ENCODE measurements at regions not wholly inside any gene's neighbourhood (a gene's known extent, or its start where the extent isn't known, plus 50 kb on each side); places are given as distances from the start of the nearest gene placed in this dataset.

DNA sequence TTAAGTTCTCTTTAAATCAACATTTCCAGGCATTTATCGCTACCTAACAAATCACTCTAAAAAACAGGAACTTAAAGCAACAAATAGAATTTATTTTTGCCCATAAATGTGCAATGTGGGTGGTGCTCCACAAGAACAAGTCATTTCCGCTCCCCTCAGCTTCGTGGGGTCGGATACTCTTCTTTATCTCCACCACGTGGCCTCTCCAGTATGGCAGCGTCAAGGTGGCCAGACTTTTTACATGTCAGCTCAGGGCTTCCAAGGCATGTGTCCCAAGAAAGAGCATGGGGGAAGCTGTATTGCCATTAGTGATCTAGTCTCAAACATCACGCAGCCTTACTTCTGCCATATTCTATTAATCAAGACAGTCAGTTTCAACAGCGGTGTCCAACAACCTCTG lies 249.2 kb upstream of the NOCT start:
- Histone ChIP-seq H3K27me3 (no peaks in the 10 kb centered on the region), H3K36me3 (replicated peaks in 1 of 2; ENCODE audit: insufficient read depth in 1 of 2, low read depth in 2 of 2) (no peaks in the 10 kb centered on the region), H3K9me3 (no peaks in the 10 kb centered on the region), H3K4me3 (no peak overlapping the region), H3K4me1 (no peaks in the 10 kb centered on the region), H3K27ac (no peak overlapping the region)
- DNase-seq (no peak), ATAC-seq (no peak)
- WGBS, 2 donors: 74 to 78% methylated on average over 8 of the region's 8 CpGs
- TF ChIP-seq, protein P1, sequence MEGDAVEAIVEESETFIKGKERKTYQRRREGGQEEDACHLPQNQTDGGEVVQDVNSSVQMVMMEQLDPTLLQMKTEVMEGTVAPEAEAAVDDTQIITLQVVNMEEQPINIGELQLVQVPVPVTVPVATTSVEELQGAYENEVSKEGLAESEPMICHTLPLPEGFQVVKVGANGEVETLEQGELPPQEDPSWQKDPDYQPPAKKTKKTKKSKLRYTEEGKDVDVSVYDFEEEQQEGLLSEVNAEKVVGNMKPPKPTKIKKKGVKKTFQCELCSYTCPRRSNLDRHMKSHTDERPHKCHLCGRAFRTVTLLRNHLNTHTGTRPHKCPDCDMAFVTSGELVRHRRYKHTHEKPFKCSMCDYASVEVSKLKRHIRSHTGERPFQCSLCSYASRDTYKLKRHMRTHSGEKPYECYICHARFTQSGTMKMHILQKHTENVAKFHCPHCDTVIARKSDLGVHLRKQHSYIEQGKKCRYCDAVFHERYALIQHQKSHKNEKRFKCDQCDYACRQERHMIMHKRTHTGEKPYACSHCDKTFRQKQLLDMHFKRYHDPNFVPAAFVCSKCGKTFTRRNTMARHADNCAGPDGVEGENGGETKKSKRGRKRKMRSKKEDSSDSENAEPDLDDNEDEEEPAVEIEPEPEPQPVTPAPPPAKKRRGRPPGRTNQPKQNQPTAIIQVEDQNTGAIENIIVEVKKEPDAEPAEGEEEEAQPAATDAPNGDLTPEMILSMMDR (IDR thresholded peaks at IDR 0.05): no peak
- no peak for TF ChIP-seq POLR2A (IDR thresholded peaks at IDR 0.05)
- intact Hi-C loops (cut with DNase I): no loop called here

DNA sequence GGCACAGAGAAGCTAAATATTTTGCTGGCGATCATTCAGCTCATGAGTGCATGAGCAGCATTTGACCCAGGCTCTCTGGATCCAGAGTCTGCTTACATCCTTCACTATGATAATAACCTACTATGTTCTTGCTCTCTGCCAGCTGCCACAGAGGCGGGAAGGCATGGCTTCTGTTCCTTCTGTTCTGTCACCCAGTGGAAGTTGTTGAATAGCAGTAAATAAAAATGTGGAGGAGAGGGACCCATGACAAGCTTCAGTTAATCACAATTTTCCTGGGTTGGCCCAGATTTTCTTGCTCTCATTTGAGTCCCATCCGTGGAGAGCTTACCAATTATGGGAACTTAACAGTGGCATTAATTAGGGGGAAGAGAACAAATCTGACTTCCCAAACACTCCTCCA lies 250.1 kb upstream of the NOCT start:
- DNase-seq: no peak
- no peak overlapping the region for H3K4me3 ChIP-seq
- TF ChIP-seq, protein P1 (IDR thresholded peaks at IDR 0.05): no peak
- TF ChIP-seq POLR2A (IDR thresholded peaks at IDR 0.05): no peak
- intact Hi-C loops (cut with DNase I): no loop called here
- no peaks in the 10 kb centered on the region for H3K36me3 ChIP-seq (replicated peaks in 1 of 2; ENCODE audit: insufficient read depth in 1 of 2, low read depth in 2 of 2)
- ATAC-seq: no peak
- H3K27me3 ChIP-seq: no peaks in the 10 kb centered on the region
- WGBS, 2 donors: 72 to 74% methylated on average over 3 of the region's 3 CpGs
- H3K27ac ChIP-seq: no peak overlapping the region
- H3K4me1 ChIP-seq: no peaks in the 10 kb centered on the region
- no peaks in the 10 kb centered on the region for H3K9me3 ChIP-seq

DNA sequence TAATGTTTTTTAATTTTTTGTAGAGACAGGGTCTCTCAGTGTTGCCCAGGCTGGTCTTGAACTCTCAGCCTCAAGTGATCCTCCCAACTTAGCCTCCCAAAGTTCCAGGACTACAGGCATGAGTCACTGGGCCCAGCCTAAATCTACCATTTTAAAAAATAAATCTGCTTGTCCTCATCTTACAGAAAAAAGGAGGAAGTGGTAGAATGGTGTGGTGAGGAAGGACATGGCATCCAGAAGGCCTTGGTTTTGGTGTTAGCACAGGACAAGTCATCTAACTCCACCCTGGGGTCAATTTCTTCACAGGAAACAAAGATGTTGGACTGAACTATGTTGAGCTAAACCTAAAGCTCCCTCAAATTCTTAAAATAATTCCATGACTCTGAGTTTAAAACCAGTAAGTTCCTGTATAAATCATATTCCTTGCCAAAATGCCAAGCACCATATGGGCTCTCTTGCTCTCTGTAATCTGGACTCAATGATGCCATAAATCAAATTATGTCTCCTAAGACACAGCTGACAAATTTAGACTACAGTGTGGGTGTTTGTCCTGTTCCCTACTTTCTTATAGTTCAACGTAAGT lies 253.9 kb upstream of the NOCT start:
- H3K4me1 ChIP-seq: no peaks in the 10 kb centered on the region
- WGBS, 2 donors: 78 to 92% methylated on average over 1 of the region's 1 CpG
- no peaks in the 10 kb centered on the region for H3K9me3 ChIP-seq
- TF ChIP-seq, protein P1 (IDR thresholded peaks at IDR 0.05): no peak
- TF ChIP-seq POLR2A (IDR thresholded peaks at IDR 0.05): no peak
- no peaks in the 10 kb centered on the region for H3K36me3 ChIP-seq (replicated peaks in 1 of 2; ENCODE audit: insufficient read depth in 1 of 2, low read depth in 2 of 2)
- H3K27me3 ChIP-seq: no peaks in the 10 kb centered on the region
- no peak overlapping the region for H3K4me3 ChIP-seq
- no peak for ATAC-seq
- no peak for DNase-seq
- H3K27ac ChIP-seq: no peak overlapping the region
- intact Hi-C loops (cut with DNase I): no loop called here

DNA sequence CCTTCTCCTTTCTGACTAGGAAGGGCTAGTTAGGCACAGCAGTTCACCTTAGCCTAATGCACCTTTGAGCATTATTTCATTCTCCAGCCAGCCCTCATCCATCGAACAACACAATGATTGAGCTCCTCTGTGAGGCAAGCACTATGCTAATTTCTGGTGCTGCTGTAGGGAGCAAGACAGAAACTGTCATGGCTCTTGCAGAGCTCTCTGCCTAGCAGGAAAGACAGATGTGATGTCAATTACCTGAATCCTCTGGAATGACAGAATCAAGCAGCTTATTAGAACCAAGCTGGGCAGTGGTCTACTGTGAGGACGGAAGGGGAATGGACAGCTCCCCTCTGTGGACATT lies 256.1 kb upstream of the NOCT start:
- WGBS, 2 donors: 57 to 58% methylated on average over 2 of the region's 2 CpGs
- TF ChIP-seq, protein P1 (IDR thresholded peaks at IDR 0.05): no peak
- no peak for TF ChIP-seq POLR2A (IDR thresholded peaks at IDR 0.05)
- H3K4me3 ChIP-seq: no peak overlapping the region
- ATAC-seq (no peak), DNase-seq (no peak)
- no peaks in the 10 kb centered on the region for H3K4me1 ChIP-seq
- H3K27ac ChIP-seq: no peak overlapping the region
- no peaks in the 10 kb centered on the region for H3K9me3 ChIP-seq
- no peaks in the 10 kb centered on the region for H3K27me3 ChIP-seq
- no peaks in the 10 kb centered on the region for H3K36me3 ChIP-seq (replicated peaks in 1 of 2; ENCODE audit: insufficient read depth in 1 of 2, low read depth in 2 of 2)
- intact Hi-C loops (cut with DNase I): no loop called here

DNA sequence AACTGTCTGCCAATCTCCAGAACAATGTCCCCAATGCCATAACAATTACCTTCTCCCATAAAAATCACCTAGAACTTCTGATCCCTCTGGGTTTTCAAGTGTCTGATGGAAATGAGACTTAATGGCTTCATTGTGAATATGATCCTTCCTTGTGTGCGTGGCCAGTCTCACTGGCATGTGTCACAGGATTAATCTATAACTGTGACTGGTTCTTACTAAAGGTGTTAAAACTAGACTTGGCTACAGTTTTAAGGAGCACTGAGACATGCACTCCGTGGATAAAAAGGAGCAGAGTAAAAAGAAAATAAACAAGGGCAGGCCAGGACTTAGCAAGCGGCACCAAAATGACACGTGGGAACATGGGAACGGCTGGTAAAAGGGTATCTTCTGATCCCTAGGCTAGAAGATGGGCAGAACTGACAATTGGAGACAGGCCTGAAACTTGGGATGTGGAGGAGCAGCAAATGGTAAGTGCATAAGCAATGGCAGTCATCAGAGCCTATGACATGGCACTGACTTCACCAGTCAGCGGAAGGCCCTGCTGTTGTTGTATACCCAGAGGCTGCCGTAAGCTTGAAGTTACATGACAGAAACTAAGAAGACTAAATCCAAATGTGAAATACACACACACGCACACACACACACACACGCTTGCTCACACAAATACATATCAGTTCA lies 256.6 kb upstream of the NOCT start:
- intact Hi-C loops (cut with DNase I): no loop called here
- H3K27ac ChIP-seq: no peak overlapping the region
- ATAC-seq: no peak
- no peaks in the 10 kb centered on the region for H3K4me1 ChIP-seq
- WGBS, 2 donors: 76 to 78% methylated on average over 9 of the region's 9 CpGs
- no peaks in the 10 kb centered on the region for H3K27me3 ChIP-seq
- H3K9me3 ChIP-seq: no peaks in the 10 kb centered on the region
- no peaks in the 10 kb centered on the region for H3K36me3 ChIP-seq (replicated peaks in 1 of 2; ENCODE audit: insufficient read depth in 1 of 2, low read depth in 2 of 2)
- no peak for DNase-seq
- no peak overlapping the region for H3K4me3 ChIP-seq
- TF ChIP-seq POLR2A (IDR thresholded peaks at IDR 0.05): no peak
- TF ChIP-seq, protein P1 (IDR thresholded peaks at IDR 0.05): no peak
